Peyer's patch (tissue), 4 donors: ENCODE measurements at regions not wholly inside any gene's neighbourhood (a gene's known extent, or its start where the extent isn't known, plus 50 kb on each side); places are given as distances from the start of the nearest gene placed in this dataset.

Experiments used
- POLR2A ChIP-seq, 2 donors: fragments of 450-650 bp; IDR thresholded peaks; one replicate each; pipeline ENCODE4 v1.5.1; 2017; ENCODE audit warnings: antibody characterized with exemption in 2 of 2, mild to moderate bottlenecking in 2 of 2, moderate library complexity in 2 of 2
- TF ChIP-seq, protein P1 (sequence below), 6 experiments: fragments of 450-650 bp in 4 of 6; fragments of 200-600 bp in 2 of 6; sonication (generic) in 1 of 6; IDR thresholded peaks; one replicate each; pipeline ENCODE4 v1.5.1; 2017 to 2019; ENCODE audit warnings: antibody characterized with exemption in 6 of 6, mild to moderate bottlenecking in 3 of 6, moderate library complexity in 1 of 6

DNA sequence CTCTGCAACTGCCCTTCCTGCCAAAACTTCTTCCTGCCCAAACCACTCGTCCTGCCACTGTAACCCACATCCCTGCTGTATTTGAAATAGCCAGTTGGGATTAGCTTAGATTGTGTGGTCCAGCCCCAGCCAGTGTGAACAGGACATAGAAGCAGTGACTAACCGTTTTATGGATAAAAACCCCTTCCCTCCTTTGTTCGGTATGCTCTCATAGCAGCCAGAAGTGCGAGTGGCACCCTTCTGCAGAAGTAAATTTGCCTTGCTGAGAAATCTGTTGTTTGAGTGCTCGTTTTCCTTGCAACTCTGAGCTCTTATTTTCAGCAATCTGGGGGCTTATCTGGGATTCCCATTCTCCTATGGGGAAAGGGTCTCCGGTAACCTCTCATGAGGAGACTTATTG is 470.0 kb downstream of the PRDM9 start:
- TF ChIP-seq, protein P1, sequence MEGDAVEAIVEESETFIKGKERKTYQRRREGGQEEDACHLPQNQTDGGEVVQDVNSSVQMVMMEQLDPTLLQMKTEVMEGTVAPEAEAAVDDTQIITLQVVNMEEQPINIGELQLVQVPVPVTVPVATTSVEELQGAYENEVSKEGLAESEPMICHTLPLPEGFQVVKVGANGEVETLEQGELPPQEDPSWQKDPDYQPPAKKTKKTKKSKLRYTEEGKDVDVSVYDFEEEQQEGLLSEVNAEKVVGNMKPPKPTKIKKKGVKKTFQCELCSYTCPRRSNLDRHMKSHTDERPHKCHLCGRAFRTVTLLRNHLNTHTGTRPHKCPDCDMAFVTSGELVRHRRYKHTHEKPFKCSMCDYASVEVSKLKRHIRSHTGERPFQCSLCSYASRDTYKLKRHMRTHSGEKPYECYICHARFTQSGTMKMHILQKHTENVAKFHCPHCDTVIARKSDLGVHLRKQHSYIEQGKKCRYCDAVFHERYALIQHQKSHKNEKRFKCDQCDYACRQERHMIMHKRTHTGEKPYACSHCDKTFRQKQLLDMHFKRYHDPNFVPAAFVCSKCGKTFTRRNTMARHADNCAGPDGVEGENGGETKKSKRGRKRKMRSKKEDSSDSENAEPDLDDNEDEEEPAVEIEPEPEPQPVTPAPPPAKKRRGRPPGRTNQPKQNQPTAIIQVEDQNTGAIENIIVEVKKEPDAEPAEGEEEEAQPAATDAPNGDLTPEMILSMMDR (IDR thresholded peaks at IDR 0.05) = no peak
- no peak for TF ChIP-seq POLR2A (IDR thresholded peaks at IDR 0.05)
